GM23338 (cell line): ENCODE measurements at regions not wholly inside any gene's neighbourhood (a gene's known extent, or its start where the extent isn't known, plus 50 kb on each side); places are given as distances from the start of the nearest gene placed in this dataset.

ENCODE experiments used
- CREB1 ChIP-seq: fragments of 250-450 bp; sonication (Bioruptor Pico); IDR thresholded peaks from 2 replicates; pipeline ENCODE4 v1.5.0; 2020; ENCODE audit warnings: low read depth, mild to moderate bottlenecking, moderate library complexity
- CTCF ChIP-seq, 2 experiments: fragments of 200-600 bp in 1 of 2; sonication (generic) in 1 of 2; conservative IDR thresholded peaks; 2 replicates each; pipeline versions ENCODE4 v1.5.1 to v1.6.1; 2016 to 2017; ENCODE audit warnings: antibody characterized with exemption in 2 of 2, low read depth in 2 of 2, mild to moderate bottlenecking in 2 of 2, moderate library complexity in 1 of 2
- EZH2 ChIP-seq: fragments of 200-600 bp; sonication (generic); IDR thresholded peaks from one replicate; pipeline ENCODE4 v1.8.0; 2017; ENCODE audit warnings: antibody characterized with exemption, mild to moderate bottlenecking, low read depth; ENCODE audit not compliant: unreplicated experiment
- EZH2phosphoT487 ChIP-seq: fragments of 200-600 bp; sonication (generic); IDR thresholded peaks from one replicate; pipeline ENCODE4 v1.8.1; 2018; ENCODE audit warnings: antibody characterized with exemption; ENCODE audit not compliant: unreplicated experiment
- POLR2AphosphoS5 ChIP-seq: IDR thresholded peaks from 2 replicates; pipeline ENCODE4 v1.6.1; 2016; ENCODE audit warnings: antibody characterized with exemption, low read depth
- REST ChIP-seq: IDR thresholded peaks from one replicate; pipeline ENCODE4 v1.6.1; 2018; ENCODE audit warnings: antibody characterized with exemption; ENCODE audit not compliant: unreplicated experiment

- TF ChIP-seq CTCF (conservative IDR thresholded peaks at IDR 0.05; ENCODE audit: low read depth in 2 of 2), result no peak
- TF ChIP-seq REST, result no peak
- TF ChIP-seq EZH2, result no peak
- no peak for TF ChIP-seq POLR2AphosphoS5
- TF ChIP-seq EZH2phosphoT487, result no peak
- TF ChIP-seq CREB1 (CRISPR knock-in tag), result no peak
Observed at GRCh38 chr5:163670036-163670435, 164.6 kb downstream of the MAT2B start.
